K562 (cell line): ENCODE measurements at regions not wholly inside any gene's neighbourhood (a gene's known extent, or its start where the extent isn't known, plus 50 kb on each side); places are given as distances from the start of the nearest gene placed in this dataset.

Experiments used
- ATAC-seq: fragments of 200-7000 bp; cut with Tn5 transposase; 3 replicates; pipeline ENCODE4 v1.9.1; 2020; ENCODE audit warnings: moderate library complexity
- BruUV-seq: library from RNA; stranded (reverse); fragments of 400-500 nt; replicated peaks from 2 replicates; lab custom pipeline; 2021; lab: Mats Ljungman, UMichigan
- CTCF ChIA-PET: fragments of 300-600 bp; formaldehyde crosslinking; extraction: SDS; loops from one replicate; lab custom pipeline; 2021; ENCODE audit warnings: low intra/inter-chr PET ratio; lab: Yijun Ruan, JAX
- POLR2A ChIA-PET: fragments of 300-600, 350-650 bp; sonication (Branson Sonifier 250); formaldehyde crosslinking; extraction: SDS; loops from one replicate; lab custom pipeline; 2021; ENCODE audit warnings: antibody characterized with exemption, inconsistent platforms; lab: Yijun Ruan, JAX
- DNase-seq, 4 experiments: peaks; one replicate each; pipeline versions ENCODE4 v3.0.0 to v3.0.0-alpha.2; 2011 to 2018; ENCODE audit warnings: low spot score in 3 of 4, mixed read lengths in 3 of 4; ENCODE audit errors: extremely low read depth in 1 of 4
- FAIRE-seq: peaks from 2 replicates; lab custom pipeline; 2011; peaks lifted over from hg19 to GRCh38; lab: Jason Lieb, UNC
- H2AFZ ChIP-seq: 2 replicates; pipeline ENCODE4 v1.6.0; 2011; ENCODE audit warnings: low read depth, low read length, control low read depth, inconsistent platforms
- H3K27ac ChIP-seq: fragments of 200-600 bp; 3 replicates; pipeline ENCODE4 v1.8.0; 2011; ENCODE audit warnings: low read depth, mild to moderate bottlenecking, control low read depth, inconsistent platforms, low read length, moderate library complexity, mixed read lengths; ENCODE audit errors: extremely low read depth
- H3K27me3 ChIP-seq, 2 experiments: fragments of 300-600 bp in 1 of 2; 2 replicates in 1 of 2; 3 replicates in 1 of 2; pipeline versions ENCODE4 v1.6.0 to v1.8.0; 2011; ENCODE audit warnings: inconsistent platforms in 2 of 2, low read length in 2 of 2, mild to moderate bottlenecking in 1 of 2, mixed read lengths in 1 of 2, moderate library complexity in 1 of 2; ENCODE audit not compliant: control insufficient read depth in 2 of 2, insufficient read depth in 2 of 2
- H3K36me3 ChIP-seq: fragments of 300-600 bp; 3 replicates; pipeline ENCODE4 v1.8.0; 2011; ENCODE audit warnings: mild to moderate bottlenecking, low read length, inconsistent platforms; ENCODE audit not compliant: control insufficient read depth, insufficient read depth
- H3K4me1 ChIP-seq, 2 experiments: fragments of 200-600 bp in 1 of 2; replicated peaks in 1 of 2; 2 replicates in 1 of 2; 3 replicates in 1 of 2; pipeline versions ENCODE4 v1.5.1 to v1.8.0; 2011; ENCODE audit warnings: inconsistent platforms in 2 of 2, low read length in 2 of 2, mild to moderate bottlenecking in 1 of 2, mixed read lengths in 1 of 2, moderate library complexity in 1 of 2; ENCODE audit not compliant: control insufficient read depth in 2 of 2, insufficient read depth in 2 of 2
- H3K4me2 ChIP-seq: 2 replicates; pipeline ENCODE4 v1.6.1; 2011; ENCODE audit warnings: low read length, control low read depth, inconsistent platforms, mixed read lengths; ENCODE audit not compliant: insufficient read depth
- H3K4me3 ChIP-seq: fragments of 200-600 bp; sonication (generic), shearing (Covaris generic); 2 replicates; pipeline ENCODE4 v1.5.1; 2016; ENCODE audit warnings: control low read depth, inconsistent platforms
- H3K79me2 ChIP-seq: fragments of 200-600 bp; 3 replicates; pipeline ENCODE4 v1.8.0; 2011; ENCODE audit warnings: low read length, inconsistent platforms; ENCODE audit not compliant: control insufficient read depth, insufficient read depth
- H3K9ac ChIP-seq, 2 experiments: 2 replicates each; pipeline versions ENCODE4 v1.6.0 to v1.6.1; 2011; ENCODE audit warnings: low read depth in 2 of 2, low read length in 2 of 2, control low read depth in 1 of 2, inconsistent platforms in 1 of 2, mild to moderate bottlenecking in 1 of 2, mixed read lengths in 1 of 2; ENCODE audit not compliant: insufficient read depth in 1 of 2
- H3K9me1 ChIP-seq: one replicate; pipeline ENCODE4 v1.6.0; 2011; ENCODE audit warnings: inconsistent platforms, mild to moderate bottlenecking, low read length, moderate library complexity; ENCODE audit not compliant: control insufficient read depth, insufficient read depth
- H3K9me3 ChIP-seq: replicated peaks from 2 replicates; pipeline ENCODE4 v1.5.1; 2011; ENCODE audit warnings: low read depth, low read length, inconsistent platforms; ENCODE audit not compliant: control insufficient read depth, insufficient read depth
- H4K20me1 ChIP-seq: replicated peaks from 2 replicates; pipeline ENCODE4 v1.6.1; 2011; ENCODE audit warnings: low read length, inconsistent platforms, mixed read lengths; ENCODE audit not compliant: control insufficient read depth, insufficient read depth
- ARHGAP35 ChIP-seq: fragments of 450-650 bp; IDR thresholded peaks from 2 replicates; pipeline ENCODE4 v1.6.1; 2018; ENCODE audit not compliant: partially characterized antibody
- BACH1 ChIP-seq: fragments of 200-800 bp; sonication (Bioruptor generic); IDR thresholded peaks from 2 replicates; pipeline ENCODE4 v1.6.1; 2016; ENCODE audit warnings: missing genetic modification characterization, missing compliant biosample characterization
- CBX2 ChIP-seq: fragments of 200-600 bp; sonication (generic); IDR thresholded peaks from one replicate; pipeline ENCODE4 v1.6.1; 2012; ENCODE audit warnings: mild to moderate bottlenecking, low read length, inconsistent platforms; ENCODE audit not compliant: insufficient read depth, poor library complexity, severe bottlenecking
- CHD7 ChIP-seq: fragments of 200-600 bp; sonication (generic); IDR thresholded peaks from one replicate; pipeline ENCODE4 v1.6.1; 2012; ENCODE audit warnings: mild to moderate bottlenecking, low read depth, low read length, inconsistent platforms
- HDGF ChIP-seq: fragments of 450-650 bp; IDR thresholded peaks from 2 replicates; pipeline ENCODE4 v1.6.1; 2016
- HMBOX1 ChIP-seq: sonication (generic); IDR thresholded peaks from 2 replicates; pipeline ENCODE4 v1.6.1; 2016
- POLR2A ChIP-seq: fragments of 450-650 bp; conservative IDR thresholded peaks from 2 replicates; pipeline ENCODE4 v1.6.1; 2016
- SNAPC5 ChIP-seq: fragments of 250-450 bp; sonication (Bioruptor Pico); IDR thresholded peaks from 2 replicates; pipeline ENCODE4 v1.8.0; 2021; ENCODE audit warnings: moderate library complexity, mild to moderate bottlenecking, inconsistent platforms
- SRSF1 ChIP-seq: fragments of 200-400 bp; formaldehyde crosslinking; IDR thresholded peaks from 2 replicates; pipeline ENCODE4 v1.6.1; 2017; ENCODE audit warnings: mild to moderate bottlenecking, low read depth, low read length, moderate library complexity
- TAL1 ChIP-seq: fragments of 450-650 bp; IDR thresholded peaks from 2 replicates; pipeline ENCODE4 v1.6.1; 2016; ENCODE audit warnings: mild to moderate bottlenecking
- ZBTB7A ChIP-seq: IDR thresholded peaks from 2 replicates; pipeline ENCODE4 v1.6.1; 2011; ENCODE audit warnings: low read depth, mild to moderate bottlenecking, low read length, moderate library complexity, borderline replicate concordance; ENCODE audit not compliant: control insufficient read depth
- ZNF143 ChIP-seq: sonication (generic); formaldehyde crosslinking; IDR thresholded peaks from 2 replicates; pipeline ENCODE4 v1.9.0; 2022; ENCODE audit warnings: mild to moderate bottlenecking, missing genetic modification reagents
- ZNF444 ChIP-seq: fragments of 250-450 bp; sonication (Bioruptor Pico); IDR thresholded peaks from 2 replicates; pipeline ENCODE4 v1.4.0; 2020; ENCODE audit warnings: mild to moderate bottlenecking, moderate library complexity
- WGBS: fragments of 100-300 bp; shearing (Covaris generic); methylation state at CpG from one replicate; pipeline ENCODE4 v1.1.6; 2016; ENCODE audit warnings: low coverage, mixed read lengths; ENCODE audit not compliant: insufficient coverage; ENCODE audit errors: missing lambda C conversion rate; 5-methylcytosine and 5-hydroxymethylcytosine counted together
- in situ Hi-C: fragments of 300-500 bp; cut with MboI; formaldehyde crosslinking; loops from 4 replicates; pipeline ENCODE4 v1.15.0; 2018; ENCODE audit warnings: inconsistent platforms, mixed read lengths
- intact Hi-C: fragments of 100-400 bp; cut with micrococcal nuclease; formaldehyde crosslinking; loops from 2 replicates; pipeline ENCODE4 v1.14.2; 2022

- no peak for DNase-seq
- no peak for ATAC-seq
- Histone ChIP-seq H4K20me1 (no peaks in the 10 kb centered on the region), H3K4me2 (no peak overlapping the region), H3K4me1 (no peaks in the 10 kb centered on the region), H3K36me3 (no peaks in the 10 kb centered on the region), H3K9me1 (no peaks in the 10 kb centered on the region), H2AFZ (no peak overlapping the region), H3K79me2 (no peaks in the 10 kb centered on the region), H3K9me3 (no peaks in the 10 kb centered on the region), H3K9ac (no peak overlapping the region), H3K27ac (no peak overlapping the region), H3K4me3 (no peak overlapping the region), H3K27me3 (no peaks in the 10 kb centered on the region)
- intact Hi-C loops, result no loop called here
- WGBS, result 0% methylated on average over 1 of the region's 3 CpGs
- CTCF ChIA-PET, result no interaction called here
- FAIRE-seq, result no peak
- no TSS peak for BruUV-seq
- POLR2A ChIA-PET, result no interaction called here
- in situ Hi-C loops, result no loop called here
- no peak for TF ChIP-seq TAL1
- no peak for TF ChIP-seq POLR2A
- TF ChIP-seq SNAPC5 (CRISPR knock-in tag), result no peak
- no peak for TF ChIP-seq ZBTB7A
- TF ChIP-seq CBX2, result no peak
- TF ChIP-seq ZNF444 (CRISPR knock-in tag), result no peak
- TF ChIP-seq BACH1, result no peak
- no peak for TF ChIP-seq SRSF1
- TF ChIP-seq HDGF, result no peak
- no peak for TF ChIP-seq ARHGAP35
- TF ChIP-seq HMBOX1, result no peak
- no peak for TF ChIP-seq CHD7
- TF ChIP-seq ZNF143 (CRISPR knock-in tag), result no peak
Observed at GRCh38 chr2:223315813-223316212, 263.8 kb downstream of the KCNE4 start.
